Body of pancreas (tissue), 4 donors: ENCODE measurements at regions not wholly inside any gene's neighbourhood (a gene's known extent, or its start where the extent isn't known, plus 50 kb on each side); places are given as distances from the start of the nearest gene placed in this dataset.

Experiments
- ATAC-seq: fragments of 150-250 bp; one replicate; pipeline ENCODE4 v1.9.1; 2016
- DNase-seq, 4 donors: peaks; one replicate each; pipeline ENCODE4 v3.0.0-alpha.2; 2019
- H3K27ac ChIP-seq, 4 donors: fragments of 200-600 bp; sonication (generic); 1 replicate in 3 of 4; 2 replicates in 1 of 4; pipeline versions ENCODE4 v1.5.1 to v1.6.1; 2016 to 2019; ENCODE audit warnings: mild to moderate bottlenecking in 1 of 4, mixed read lengths in 1 of 4, moderate library complexity in 1 of 4
- H3K27me3 ChIP-seq, 2 donors: fragments of 200-600 bp; sonication (generic); one replicate each; pipeline ENCODE4 v1.6.0; 2016; ENCODE audit warnings: mild to moderate bottlenecking in 1 of 2
- H3K36me3 ChIP-seq, 2 donors: fragments of 200-600 bp; sonication (generic); replicated peaks in 1 of 2; 2 replicates each; pipeline ENCODE4 v1.5.1; 2016; ENCODE audit warnings: low read depth in 2 of 2; ENCODE audit not compliant: insufficient read depth in 1 of 2
- H3K4me1 ChIP-seq: fragments of 200-600 bp; sonication (generic); one replicate; pipeline ENCODE4 v1.6.0; 2016
- H3K4me3 ChIP-seq, 2 donors: fragments of 200-600 bp; sonication (generic); 1 replicate in 1 of 2; 2 replicates in 1 of 2; pipeline ENCODE4 v1.5.1; 2016 to 2019
- H3K9me3 ChIP-seq, 3 donors: fragments of 200-600 bp; sonication (generic); 1 replicate in 2 of 3; 2 replicates in 1 of 3; pipeline ENCODE4 v1.5.1; 2016
- CTCF ChIP-seq, 7 experiments: fragments of 450-650 bp in 4 of 7; fragments of 200-600 bp in 3 of 7; sonication (generic) in 3 of 7; IDR thresholded peaks; one replicate each; pipeline ENCODE4 v1.5.1; 2016 to 2019; ENCODE audit warnings: antibody characterized with exemption in 7 of 7
- POLR2A ChIP-seq, 3 donors: fragments of 450-650 bp; IDR thresholded peaks; one replicate each; pipeline ENCODE4 v1.6.1; 2016; ENCODE audit warnings: antibody characterized with exemption in 3 of 3, mild to moderate bottlenecking in 2 of 3
- WGBS, 2 donors: methylation state at CpG; one replicate each; pipeline ENCODE4 v1.1.5; 2017; 5-methylcytosine and 5-hydroxymethylcytosine counted together
- intact Hi-C: fragments of 100-400 bp; cut with DNase I; formaldehyde crosslinking; loops from one replicate; pipeline ENCODE4 v1.15.1; 2023

- Histone ChIP-seq H3K4me3 (no peak overlapping the region), H3K27ac (no peak overlapping the region), H3K36me3 (no peaks in the 10 kb centered on the region), H3K4me1 (no peaks in the 10 kb centered on the region), H3K9me3 (no peaks in the 10 kb centered on the region), H3K27me3 (no peaks in the 10 kb centered on the region)
- no peak for ATAC-seq
- WGBS, 2 donors = 61 to 72% methylated on average over 1 of the region's 1 CpG
- no peak for DNase-seq
- intact Hi-C loops = no loop called here
- TF ChIP-seq POLR2A (IDR thresholded peaks at IDR 0.05) (no peak), CTCF (IDR thresholded peaks at IDR 0.05) (no peak)
Measured at GRCh38 chr18:37864122-37864521, 298.5 kb upstream of the CELF4 start.

GRCh38 chr18:37861981-37862380 lies 296.4 kb upstream of the CELF4 start:
- intact Hi-C loops = no loop called here
- no peaks in the 10 kb centered on the region for H3K36me3 ChIP-seq

GRCh38 chr18:37854396-37854795 lies 288.8 kb upstream of the CELF4 start:
- ATAC-seq = no peak
- DNase-seq = no peak
- Histone ChIP-seq H3K27me3 (no peaks in the 10 kb centered on the region), H3K4me1 (no peaks in the 10 kb centered on the region), H3K9me3 (no peaks in the 10 kb centered on the region), H3K4me3 (no peak overlapping the region), H3K36me3 (no peaks in the 10 kb centered on the region), H3K27ac (no peak overlapping the region)
- intact Hi-C loops = no loop called here
- WGBS, 2 donors = 36 to 51% methylated on average over 3 of the region's 3 CpGs
- TF ChIP-seq POLR2A (IDR thresholded peaks at IDR 0.05) = no peak
- no peak for TF ChIP-seq CTCF (IDR thresholded peaks at IDR 0.05)

More at GRCh38 chr18:37861981-37862380, 296.4 kb upstream of the CELF4 start:
- no peaks in the 10 kb centered on the region for H3K4me1 ChIP-seq
- 40 to 67% methylated on average over 2 of the region's 2 CpGs for WGBS, 2 donors
- DNase-seq = no peak
- no peaks in the 10 kb centered on the region for H3K27me3 ChIP-seq
- no peak for TF ChIP-seq CTCF (IDR thresholded peaks at IDR 0.05)
- TF ChIP-seq POLR2A (IDR thresholded peaks at IDR 0.05) = no peak
- no peak overlapping the region for H3K4me3 ChIP-seq
- no peaks in the 10 kb centered on the region for H3K9me3 ChIP-seq
- no peak overlapping the region for H3K27ac ChIP-seq
- ATAC-seq = no peak

- Histone ChIP-seq H3K27ac (no peak overlapping the region), H3K9me3 (no peaks in the 10 kb centered on the region), H3K36me3 (no peaks in the 10 kb centered on the region), H3K27me3 (no peaks in the 10 kb centered on the region), H3K4me3 (no peak overlapping the region), H3K4me1 (no peaks in the 10 kb centered on the region)
- no peak for TF ChIP-seq CTCF (IDR thresholded peaks at IDR 0.05)
- intact Hi-C loops = no loop called here
- ATAC-seq (no peak), DNase-seq (no peak)
- WGBS, 2 donors = 32 to 68% methylated on average over 3 of the region's 3 CpGs
Measured at GRCh38 chr18:37853706-37854105, 288.1 kb upstream of the CELF4 start.

GRCh38 chr18:37852464-37852863 lies 286.9 kb upstream of the CELF4 start:
- intact Hi-C loops = no loop called here
- H3K27me3 ChIP-seq = no peaks in the 10 kb centered on the region
- no peaks in the 10 kb centered on the region for H3K36me3 ChIP-seq
- TF ChIP-seq CTCF (IDR thresholded peaks at IDR 0.05) = no peak
- no peaks in the 10 kb centered on the region for H3K4me1 ChIP-seq
- WGBS, 2 donors = 52 to 58% methylated on average over 4 of the region's 4 CpGs
- ATAC-seq = no peak
- DNase-seq = no peak
- H3K4me3 ChIP-seq = no peak overlapping the region
- H3K27ac ChIP-seq = no peak overlapping the region
- H3K9me3 ChIP-seq = no peaks in the 10 kb centered on the region
